Neural progenitor cell (in vitro differentiated cells): ENCODE measurements at regions not wholly inside any gene's neighbourhood (a gene's known extent, or its start where the extent isn't known, plus 50 kb on each side); places are given as distances from the start of the nearest gene placed in this dataset.

Source experiments
- EZH2 ChIP-seq: fragments of 200-600 bp; sonication (generic); IDR thresholded peaks from 2 replicates; pipeline ENCODE4 v1.6.1; 2017; ENCODE audit warnings: antibody characterized with exemption, mild to moderate bottlenecking, moderate library complexity
- EZH2phosphoT487 ChIP-seq: fragments of 200-600 bp; sonication (generic); IDR thresholded peaks from 2 replicates; pipeline ENCODE4 v1.6.1; 2017; ENCODE audit warnings: antibody characterized with exemption
- TF ChIP-seq, protein P1 (sequence below): fragments of 200-600 bp; sonication (generic); IDR thresholded peaks from 2 replicates; pipeline ENCODE4 v1.5.1; 2017; ENCODE audit warnings: antibody characterized with exemption, mild to moderate bottlenecking

DNA sequence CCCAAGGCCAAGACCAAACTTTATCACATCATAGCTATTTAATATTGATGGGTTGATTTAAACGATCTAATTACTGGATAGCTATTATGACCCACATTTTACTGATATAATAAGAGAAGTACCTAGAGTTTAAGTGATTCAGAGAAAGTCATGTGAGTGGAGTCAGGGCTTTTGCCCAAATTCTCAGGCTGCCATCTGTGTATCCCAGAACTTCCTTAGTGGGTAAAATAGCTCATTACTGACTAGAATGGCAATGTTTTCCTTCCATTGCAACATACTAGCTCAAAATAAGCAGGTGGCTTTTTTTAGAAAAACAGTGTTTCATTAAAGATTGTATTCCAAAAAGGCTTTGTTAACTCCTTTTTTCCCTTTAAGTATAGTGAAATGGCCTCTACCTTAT is 113.9 kb upstream of the MAF start:
- TF ChIP-seq, protein P1, sequence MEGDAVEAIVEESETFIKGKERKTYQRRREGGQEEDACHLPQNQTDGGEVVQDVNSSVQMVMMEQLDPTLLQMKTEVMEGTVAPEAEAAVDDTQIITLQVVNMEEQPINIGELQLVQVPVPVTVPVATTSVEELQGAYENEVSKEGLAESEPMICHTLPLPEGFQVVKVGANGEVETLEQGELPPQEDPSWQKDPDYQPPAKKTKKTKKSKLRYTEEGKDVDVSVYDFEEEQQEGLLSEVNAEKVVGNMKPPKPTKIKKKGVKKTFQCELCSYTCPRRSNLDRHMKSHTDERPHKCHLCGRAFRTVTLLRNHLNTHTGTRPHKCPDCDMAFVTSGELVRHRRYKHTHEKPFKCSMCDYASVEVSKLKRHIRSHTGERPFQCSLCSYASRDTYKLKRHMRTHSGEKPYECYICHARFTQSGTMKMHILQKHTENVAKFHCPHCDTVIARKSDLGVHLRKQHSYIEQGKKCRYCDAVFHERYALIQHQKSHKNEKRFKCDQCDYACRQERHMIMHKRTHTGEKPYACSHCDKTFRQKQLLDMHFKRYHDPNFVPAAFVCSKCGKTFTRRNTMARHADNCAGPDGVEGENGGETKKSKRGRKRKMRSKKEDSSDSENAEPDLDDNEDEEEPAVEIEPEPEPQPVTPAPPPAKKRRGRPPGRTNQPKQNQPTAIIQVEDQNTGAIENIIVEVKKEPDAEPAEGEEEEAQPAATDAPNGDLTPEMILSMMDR = no peak
- TF ChIP-seq EZH2 (no peak), EZH2phosphoT487 (no peak)
